ENCODE measurements at regions not wholly inside any gene's neighbourhood (a gene's known extent, or its start where the extent isn't known, plus 50 kb on each side); places are given as distances from the start of the nearest gene placed in this dataset.
"Not testable (repeated sequence)": the region's sequence is repeated elsewhere in the genome, so short reads cannot be mapped to it uniquely, and the experiment has no call there.

DNA sequence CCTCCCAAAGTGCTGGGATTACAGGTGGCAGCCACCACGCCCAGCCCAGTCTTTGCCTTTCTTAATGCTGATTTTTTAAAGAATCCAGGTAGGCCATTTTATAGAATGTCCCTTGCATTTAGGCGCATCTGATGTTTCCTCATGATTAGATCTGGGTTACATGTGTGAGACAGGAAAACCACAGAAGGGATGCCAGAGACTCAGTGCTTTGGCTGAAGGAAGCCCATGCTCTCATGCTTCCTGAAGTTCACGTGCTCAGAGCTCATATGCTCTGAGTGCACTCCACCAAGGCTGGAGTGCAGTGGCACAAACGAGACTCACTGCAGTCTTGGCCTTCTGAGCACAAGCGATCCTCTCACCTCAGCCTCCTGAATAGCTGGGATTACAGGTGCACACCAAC lies 411.5 kb upstream of the DEFB115 start:
- TF ChIP-seq, protein P1, sequence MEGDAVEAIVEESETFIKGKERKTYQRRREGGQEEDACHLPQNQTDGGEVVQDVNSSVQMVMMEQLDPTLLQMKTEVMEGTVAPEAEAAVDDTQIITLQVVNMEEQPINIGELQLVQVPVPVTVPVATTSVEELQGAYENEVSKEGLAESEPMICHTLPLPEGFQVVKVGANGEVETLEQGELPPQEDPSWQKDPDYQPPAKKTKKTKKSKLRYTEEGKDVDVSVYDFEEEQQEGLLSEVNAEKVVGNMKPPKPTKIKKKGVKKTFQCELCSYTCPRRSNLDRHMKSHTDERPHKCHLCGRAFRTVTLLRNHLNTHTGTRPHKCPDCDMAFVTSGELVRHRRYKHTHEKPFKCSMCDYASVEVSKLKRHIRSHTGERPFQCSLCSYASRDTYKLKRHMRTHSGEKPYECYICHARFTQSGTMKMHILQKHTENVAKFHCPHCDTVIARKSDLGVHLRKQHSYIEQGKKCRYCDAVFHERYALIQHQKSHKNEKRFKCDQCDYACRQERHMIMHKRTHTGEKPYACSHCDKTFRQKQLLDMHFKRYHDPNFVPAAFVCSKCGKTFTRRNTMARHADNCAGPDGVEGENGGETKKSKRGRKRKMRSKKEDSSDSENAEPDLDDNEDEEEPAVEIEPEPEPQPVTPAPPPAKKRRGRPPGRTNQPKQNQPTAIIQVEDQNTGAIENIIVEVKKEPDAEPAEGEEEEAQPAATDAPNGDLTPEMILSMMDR (IDR thresholded peaks at IDR 0.05): not testable (repeated sequence)
- not testable (repeated sequence) for TF ChIP-seq POLR2AphosphoS5, POLR2A, EP300 (IDR thresholded peaks at IDR 0.05)
